HEK293T (cell line): ENCODE measurements at regions not wholly inside any gene's neighbourhood (a gene's known extent, or its start where the extent isn't known, plus 50 kb on each side); places are given as distances from the start of the nearest gene placed in this dataset.

Experiments
- CTCF ChIA-PET: fragments of 350-600 bp; formaldehyde crosslinking; extraction: SDS; loops from one replicate; lab custom pipeline; 2021; ENCODE audit warnings: antibody characterized with exemption, inconsistent platforms; lab: Yijun Ruan, JAX
- POLR2A ChIA-PET: fragments of 350-600 bp; formaldehyde crosslinking; extraction: SDS; loops from one replicate; lab custom pipeline; 2020; ENCODE audit warnings: antibody characterized with exemption, inconsistent platforms; lab: Yijun Ruan, JAX
- DNase-seq: peaks from one replicate; pipeline ENCODE4 v3.0.0; 2012; ENCODE audit warnings: mixed read lengths; ENCODE audit errors: extremely low spot score
- ARNT ChIP-seq: fragments of 450-650 bp; IDR thresholded peaks from 2 replicates; pipeline ENCODE4 v1.6.1; 2017; ENCODE audit warnings: mild to moderate bottlenecking
- BHLHE40 ChIP-seq: fragments of 450-650 bp; IDR thresholded peaks from 2 replicates; pipeline ENCODE4 v1.6.1; 2016; ENCODE audit warnings: mild to moderate bottlenecking, moderate library complexity, borderline replicate concordance
- CTBP1 ChIP-seq: fragments of 450-650 bp; IDR thresholded peaks from 2 replicates; pipeline ENCODE4 v1.6.1; 2016; ENCODE audit warnings: borderline replicate concordance
- ELF4 ChIP-seq: fragments of 450-650 bp; IDR thresholded peaks from 2 replicates; pipeline ENCODE4 v1.6.1; 2017; ENCODE audit warnings: antibody characterized with exemption
- FOXA1 ChIP-seq: fragments of 450-650 bp; IDR thresholded peaks from 2 replicates; pipeline ENCODE4 v1.6.1; 2016; ENCODE audit warnings: mild to moderate bottlenecking
- FOXK2 ChIP-seq: fragments of 450-650 bp; IDR thresholded peaks from 2 replicates; pipeline ENCODE4 v1.6.1; 2016; ENCODE audit warnings: mild to moderate bottlenecking
- FOXM1 ChIP-seq: fragments of 450-650 bp; IDR thresholded peaks from 2 replicates; pipeline ENCODE4 v1.6.1; 2017; ENCODE audit warnings: mild to moderate bottlenecking, borderline replicate concordance
- HDGF ChIP-seq: fragments of 450-650 bp; IDR thresholded peaks from 2 replicates; pipeline ENCODE4 v1.6.1; 2017; ENCODE audit warnings: antibody characterized with exemption, borderline replicate concordance
- L3MBTL2 ChIP-seq: fragments of 450-650 bp; conservative IDR thresholded peaks from 2 replicates; pipeline ENCODE4 v1.6.1; 2016; ENCODE audit warnings: mild to moderate bottlenecking
- LEF1 ChIP-seq: fragments of 450-650 bp; IDR thresholded peaks from 2 replicates; pipeline ENCODE4 v1.6.1; 2017; ENCODE audit warnings: mild to moderate bottlenecking, borderline replicate concordance
- NFRKB ChIP-seq: fragments of 450-650 bp; IDR thresholded peaks from 2 replicates; pipeline ENCODE4 v1.6.1; 2016; ENCODE audit warnings: mild to moderate bottlenecking, moderate library complexity
- PKNOX1 ChIP-seq: fragments of 450-650 bp; IDR thresholded peaks from 2 replicates; pipeline ENCODE4 v1.6.1; 2016
- SP1 ChIP-seq: fragments of 450-650 bp; IDR thresholded peaks from 2 replicates; pipeline ENCODE4 v1.6.1; 2017
- SUZ12 ChIP-seq: fragments of 450-650 bp; IDR thresholded peaks from 2 replicates; pipeline ENCODE4 v1.6.1; 2016; ENCODE audit warnings: mild to moderate bottlenecking
- TARDBP ChIP-seq: fragments of 450-650 bp; IDR thresholded peaks from 2 replicates; pipeline ENCODE4 v1.6.1; 2016
- ZNF384 ChIP-seq: fragments of 450-650 bp; IDR thresholded peaks from 2 replicates; pipeline ENCODE4 v1.6.1; 2016

- ChIA-PET CTCF (no interaction called here), POLR2A (no interaction called here)
- DNase-seq = no peak
- TF ChIP-seq NFRKB = no peak
These were observed 607.6 kb downstream of the SOX6 start for GRCh38 chr11:15748741-15749140.

GRCh38 chr11:15750535-15751308, 605.6 kb downstream of the SOX6 start:
- ChIA-PET POLR2A (no interaction called here), CTCF (no interaction called here)
- DNase-seq = no peak
- TF ChIP-seq FOXK2 (no peak), FOXM1 (no peak), BHLHE40 (no peak), ELF4 (no peak), SUZ12 (no peak), PKNOX1 (no peak), ARNT (peak; percentile 86), CTBP1 (0 out of 2 replicates have a peak, but pooled peaks have one; percentile 14), LEF1 (no peak), ZNF384 (peak; percentile 78), FOXA1 (no peak), L3MBTL2 (peak; percentile 54; the same call in 1 of the 2 replicates), TARDBP (no peak), HDGF (no peak), SP1 (no peak), NFRKB (no peak)

DNA sequence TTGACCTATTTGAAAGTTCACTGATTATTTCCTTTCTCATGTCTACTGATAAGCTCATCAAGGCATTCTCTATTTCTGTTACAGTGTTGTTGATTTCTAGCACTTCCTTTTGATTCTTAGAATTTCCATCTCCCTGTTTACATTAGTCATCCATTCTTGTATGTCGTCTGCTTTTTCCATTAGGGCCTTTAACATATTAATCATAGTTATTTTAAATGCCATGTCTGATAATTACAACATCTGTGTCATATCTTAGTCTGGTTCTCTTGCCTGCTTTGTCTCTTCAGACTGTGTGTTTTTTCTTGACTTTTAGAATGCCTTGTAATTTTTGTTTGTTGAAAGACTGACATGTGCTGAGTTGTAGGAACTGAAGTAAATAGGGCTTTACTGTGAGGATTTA, 602.1 kb downstream of the SOX6 start:
- no peak for TF ChIP-seq FOXK2
- no peak for TF ChIP-seq LEF1
- no peak for TF ChIP-seq ELF4
- TF ChIP-seq L3MBTL2 = no peak
- TF ChIP-seq HDGF = no peak
- TF ChIP-seq TARDBP = no peak
- no peak for TF ChIP-seq ARNT
- TF ChIP-seq BHLHE40 = no peak
- no peak for TF ChIP-seq PKNOX1
- TF ChIP-seq ZNF384 = no peak
- TF ChIP-seq FOXM1 = no peak
- no peak for TF ChIP-seq NFRKB
- no peak for TF ChIP-seq SP1
- TF ChIP-seq SUZ12 = no peak
- TF ChIP-seq CTBP1 = no peak
- TF ChIP-seq FOXA1 = no peak
- POLR2A ChIA-PET = no interaction called here
- CTCF ChIA-PET = no interaction called here

DNA sequence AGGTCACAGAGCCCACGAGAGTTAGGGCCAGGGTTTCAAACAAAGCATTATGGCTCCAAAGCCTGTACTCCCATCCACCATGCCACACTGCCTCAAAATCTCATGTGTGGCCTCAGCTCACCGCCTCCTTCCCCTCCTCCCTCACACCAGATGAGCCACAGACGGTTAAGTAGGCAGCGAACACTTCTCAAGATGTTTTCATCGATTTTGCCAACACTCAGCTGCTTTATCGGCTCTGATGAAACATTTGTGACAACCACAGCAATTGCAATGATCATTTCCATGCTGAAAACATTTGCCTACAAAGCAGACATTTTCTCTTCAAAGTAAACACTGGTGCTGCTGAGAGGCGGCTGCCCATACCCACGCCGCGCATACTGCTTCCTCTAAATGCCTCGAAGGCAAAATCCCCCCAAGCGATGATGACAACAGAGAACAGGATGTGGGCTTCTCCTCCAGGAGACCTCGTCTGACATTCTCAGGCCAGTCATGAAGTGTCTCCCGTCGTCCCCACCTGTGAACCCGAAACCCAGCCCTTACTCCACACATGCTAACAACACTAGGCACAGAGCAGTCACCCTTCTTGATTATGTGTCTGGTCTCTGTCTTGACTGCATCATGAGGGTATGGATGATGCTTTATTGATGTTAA, 599.2 kb downstream of the SOX6 start:
- no peak for TF ChIP-seq ZNF384
- no peak for TF ChIP-seq CTBP1
- TF ChIP-seq NFRKB = no peak
- TF ChIP-seq L3MBTL2 = no peak
- TF ChIP-seq FOXA1 = no peak
- no peak for TF ChIP-seq FOXK2
- TF ChIP-seq BHLHE40 = no peak
- no peak for TF ChIP-seq HDGF
- TF ChIP-seq SP1 = no peak
- no peak for TF ChIP-seq TARDBP
- TF ChIP-seq SUZ12 = no peak
- no peak for TF ChIP-seq ARNT
- TF ChIP-seq ELF4 = no peak
- DNase-seq = no peak
- POLR2A ChIA-PET = no interaction called here
- CTCF ChIA-PET = no interaction called here

More for the DNA sequence above, 602.1 kb downstream of the SOX6 start:
- no peak for DNase-seq

- CTCF ChIA-PET = no interaction called here
- no peak for DNase-seq
- POLR2A ChIA-PET = no interaction called here
- TF ChIP-seq L3MBTL2 = no peak
- no peak for TF ChIP-seq HDGF
- TF ChIP-seq FOXA1 = no peak
- TF ChIP-seq LEF1 = no peak
- TF ChIP-seq TARDBP = no peak
- TF ChIP-seq FOXK2 = no peak
- TF ChIP-seq NFRKB = no peak
- TF ChIP-seq ELF4 = no peak
- TF ChIP-seq ZNF384 = no peak
- TF ChIP-seq SUZ12 = no peak
- TF ChIP-seq SP1 = no peak
These were observed 597.4 kb downstream of the SOX6 start for GRCh38 chr11:15758857-15759465.

- no peak for DNase-seq
- TF ChIP-seq ZNF384 (no peak), TARDBP (no peak), NFRKB (no peak), L3MBTL2 (no peak)
- POLR2A ChIA-PET = no interaction called here
- CTCF ChIA-PET = interaction anchor here (0.7 kb wide), 1 partner anchor 19 kb away, joined by 3 read pairs; no protein-coding TSS in a partner anchor
These were observed 595.1 kb downstream of the SOX6 start for GRCh38 chr11:15761235-15761634.
